HG03575 (cell line): ENCODE measurements at regions not wholly inside any gene's neighbourhood (a gene's known extent, or its start where the extent isn't known, plus 50 kb on each side); places are given as distances from the start of the nearest gene placed in this dataset.

Experiments
- ATAC-seq: cut with Tn5 transposase; IDR thresholded peaks from one replicate; pipeline ENCODE4 v1.9.1; 2021; ENCODE audit not compliant: unreplicated experiment, insufficient number of reproducible peaks, low FRiP score; ENCODE audit errors: extremely low read depth

- ATAC-seq: no peak
Measured at GRCh38 chr20:20894753-20895152, 182.3 kb upstream of the RALGAPA2 start.

- no peak for ATAC-seq
Measured at GRCh38 chr20:20894280-20894679, 181.8 kb upstream of the RALGAPA2 start.

GRCh38 chr20:20892328-20892727 is 179.9 kb upstream of the RALGAPA2 start:
- no peak for ATAC-seq

- ATAC-seq: no peak
Measured at GRCh38 chr20:20890751-20891150, 178.3 kb upstream of the RALGAPA2 start.

GRCh38 chr20:20888936-20889335 is 176.5 kb upstream of the RALGAPA2 start:
- ATAC-seq: no peak

- ATAC-seq: no peak
Measured at GRCh38 chr20:20888266-20888656, 175.8 kb upstream of the RALGAPA2 start.

GRCh38 chr20:20887593-20888265 is 175.3 kb upstream of the RALGAPA2 start:
- no peak for ATAC-seq

- no peak for ATAC-seq
Measured at GRCh38 chr20:20881808-20882207, 169.4 kb upstream of the RALGAPA2 start.

GRCh38 chr20:20877079-20877478 is 164.6 kb upstream of the RALGAPA2 start:
- no peak for ATAC-seq

GRCh38 chr20:20875716-20876115 is 163.3 kb upstream of the RALGAPA2 start:
- no peak for ATAC-seq

- ATAC-seq: no peak
Measured at GRCh38 chr20:20872428-20872827, 160.0 kb upstream of the RALGAPA2 start.

- ATAC-seq: no peak
Measured at GRCh38 chr20:20869161-20869775, 156.8 kb upstream of the RALGAPA2 start.

GRCh38 chr20:20864351-20865096 is 152.1 kb upstream of the RALGAPA2 start:
- ATAC-seq: no peak

GRCh38 chr20:20860078-20860806 is 147.8 kb upstream of the RALGAPA2 start:
- ATAC-seq: peak; percentile 61

GRCh38 chr20:20859510-20859909 is 147.1 kb upstream of the RALGAPA2 start:
- no peak for ATAC-seq

- no peak for ATAC-seq
Measured at GRCh38 chr20:20856956-20857355, 144.5 kb upstream of the RALGAPA2 start.

GRCh38 chr20:20856306-20856705 is 143.9 kb upstream of the RALGAPA2 start:
- no peak for ATAC-seq

- ATAC-seq: no peak
Measured at GRCh38 chr20:20851385-20851784, 138.9 kb upstream of the RALGAPA2 start.

- ATAC-seq: no peak
Measured at GRCh38 chr20:20850407-20850806, 138.0 kb upstream of the RALGAPA2 start.

GRCh38 chr20:20849161-20849560 is 136.7 kb upstream of the RALGAPA2 start:
- no peak for ATAC-seq
